PC-3 (cell line): ENCODE measurements at regions not wholly inside any gene's neighbourhood (a gene's known extent, or its start where the extent isn't known, plus 50 kb on each side); places are given as distances from the start of the nearest gene placed in this dataset.

Source experiments
- ATAC-seq: fragments of 200-7000 bp; cut with Tn5 transposase; 2 replicates; pipeline ENCODE4 v1.9.1; 2020; ENCODE audit warnings: mild to moderate bottlenecking, moderate library complexity
- BruUV-seq: library from RNA; stranded (reverse); fragments of 400-500 nt; replicated peaks from 2 replicates; lab custom pipeline; 2021; lab: Mats Ljungman, UMichigan
- CTCF ChIA-PET: fragments of 300-600 bp; sonication (Branson Sonifier 250); formaldehyde crosslinking; loops from one replicate; lab custom pipeline; 2022; ENCODE audit warnings: antibody characterized with exemption; lab: Charles Lee
- POLR2A ChIA-PET: fragments of 300-600 bp; sonication (Branson Sonifier 250); formaldehyde crosslinking; loops from one replicate; lab custom pipeline; 2022; ENCODE audit warnings: antibody characterized with exemption; ENCODE audit not compliant: unreplicated experiment; lab: Charles Lee
- DNase-seq: peaks from one replicate; pipeline ENCODE4 v3.0.0-alpha.2; 2015
- H2AFZ ChIP-seq: fragments of 300-600 bp; sonication (generic); 2 replicates; pipeline ENCODE4 v1.6.0; 2016; ENCODE audit warnings: antibody characterized with exemption, low read length
- H3F3A ChIP-seq: fragments of 300-600 bp; sonication (generic); one replicate; pipeline ENCODE4 v1.6.0; 2017; ENCODE audit warnings: antibody characterized with exemption, low read length, control low read depth, mild to moderate bottlenecking; ENCODE audit not compliant: unreplicated experiment
- H3K27ac ChIP-seq: fragments of 300-600 bp; sonication (generic); 2 replicates; pipeline ENCODE4 v1.5.1; 2016; ENCODE audit warnings: mild to moderate bottlenecking, low read length
- H3K27me3 ChIP-seq: fragments of 300-600 bp; sonication (generic); 2 replicates; pipeline ENCODE4 v1.6.1; 2016; ENCODE audit warnings: low read length, mixed read lengths
- H3K36me3 ChIP-seq: fragments of 300-600 bp; sonication (generic); 2 replicates; pipeline ENCODE4 v1.6.1; 2016; ENCODE audit warnings: low read depth, mixed run types, low read length, mixed read lengths
- H3K4me1 ChIP-seq: fragments of 300-600 bp; sonication (generic); 2 replicates; pipeline ENCODE4 v1.5.1; 2016; ENCODE audit warnings: low read length; ENCODE audit not compliant: insufficient read depth
- H3K4me2 ChIP-seq: fragments of 300-600 bp; sonication (generic); 2 replicates; pipeline ENCODE4 v1.6.0; 2016; ENCODE audit warnings: low read length
- H3K4me3 ChIP-seq: fragments of 300-600 bp; sonication (generic); 2 replicates; pipeline ENCODE4 v1.5.1; 2016; ENCODE audit warnings: mild to moderate bottlenecking, low read length, mixed read lengths
- H3K79me2 ChIP-seq: fragments of 300-600 bp; sonication (generic); 2 replicates; pipeline ENCODE4 v1.6.1; 2017; ENCODE audit warnings: low read length, mixed read lengths
- H3K9ac ChIP-seq: fragments of 300-600 bp; sonication (generic); 2 replicates; pipeline ENCODE4 v1.6.0; 2016; ENCODE audit warnings: mild to moderate bottlenecking, low read length
- H3K9me2 ChIP-seq: fragments of 300-600 bp; sonication (generic); replicated peaks from 2 replicates; pipeline ENCODE4 v1.6.1; 2016; ENCODE audit warnings: mixed run types, low read length, mixed read lengths
- H3K9me3 ChIP-seq: fragments of 300-600 bp; sonication (generic); 2 replicates; pipeline ENCODE4 v1.6.1; 2016; ENCODE audit warnings: low read length, mixed read lengths
- H4K20me1 ChIP-seq: fragments of 300-600 bp; sonication (generic); 2 replicates; pipeline ENCODE4 v1.6.1; 2016; ENCODE audit warnings: low read length, mixed read lengths
- EZH2 ChIP-seq: fragments of 300-600 bp; sonication (generic); IDR thresholded peaks from one replicate; pipeline ENCODE4 v1.6.1; 2017; ENCODE audit warnings: antibody characterized with exemption, mild to moderate bottlenecking, low read length; ENCODE audit not compliant: unreplicated experiment
- EZH2phosphoT487 ChIP-seq: fragments of 300-600 bp; sonication (generic); IDR thresholded peaks from 2 replicates; pipeline ENCODE4 v1.6.1; 2018; ENCODE audit warnings: mild to moderate bottlenecking, antibody characterized with exemption, low read length, borderline replicate concordance
- intact Hi-C: fragments of 100-400 bp; cut with micrococcal nuclease; formaldehyde crosslinking; loops from 2 replicates; pipeline ENCODE4 v1.9.0; 2023
- TF ChIP-seq, protein P1 (sequence below): fragments of 300-600 bp; sonication (generic); conservative IDR thresholded peaks from 2 replicates; pipeline ENCODE4 v1.5.1; 2017; ENCODE audit warnings: antibody characterized with exemption, low read depth, mild to moderate bottlenecking, low read length

DNA sequence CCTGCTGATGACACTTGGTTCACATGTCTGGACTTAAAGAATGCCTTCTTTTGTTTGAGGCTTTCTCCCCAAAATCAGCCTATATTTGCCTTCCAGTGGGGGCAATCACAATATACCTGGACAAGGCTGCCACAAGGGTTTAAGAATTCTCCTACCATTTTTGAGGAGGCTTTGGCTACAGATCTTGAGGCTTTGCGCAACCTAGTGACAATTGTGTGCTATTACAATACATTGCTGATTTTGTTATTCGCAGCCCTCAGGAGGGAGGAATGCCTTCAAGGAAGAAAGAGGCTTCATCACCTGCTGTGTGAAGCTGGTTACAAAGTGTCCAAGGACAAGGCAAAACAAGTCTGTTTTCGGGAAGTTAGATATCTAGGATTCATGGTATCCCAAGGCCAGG lies 50.8 kb upstream of the OR4C15 start:
- Histone ChIP-seq H3F3A (no peaks in the 10 kb centered on the region), H3K27ac (no peak overlapping the region), H3K4me2 (no peak overlapping the region), H3K9me2 (no peaks in the 10 kb centered on the region), H2AFZ (no peak overlapping the region), H4K20me1 (no peaks in the 10 kb centered on the region), H3K9me3 (no peaks in the 10 kb centered on the region), H3K27me3 (no peaks in the 10 kb centered on the region), H3K4me3 (no peak overlapping the region), H3K36me3 (no peaks in the 10 kb centered on the region), H3K79me2 (no peaks in the 10 kb centered on the region), H3K4me1 (no peaks in the 10 kb centered on the region), H3K9ac (no peak overlapping the region)
- BruUV-seq = no TSS peak
- ChIA-PET POLR2A (no interaction called here), CTCF (no interaction called here)
- DNase-seq (peak; percentile 15), ATAC-seq (no peak)
- intact Hi-C loops = no loop called here
- TF ChIP-seq EZH2phosphoT487 (no peak), EZH2 (no peak)
- TF ChIP-seq, protein P1, sequence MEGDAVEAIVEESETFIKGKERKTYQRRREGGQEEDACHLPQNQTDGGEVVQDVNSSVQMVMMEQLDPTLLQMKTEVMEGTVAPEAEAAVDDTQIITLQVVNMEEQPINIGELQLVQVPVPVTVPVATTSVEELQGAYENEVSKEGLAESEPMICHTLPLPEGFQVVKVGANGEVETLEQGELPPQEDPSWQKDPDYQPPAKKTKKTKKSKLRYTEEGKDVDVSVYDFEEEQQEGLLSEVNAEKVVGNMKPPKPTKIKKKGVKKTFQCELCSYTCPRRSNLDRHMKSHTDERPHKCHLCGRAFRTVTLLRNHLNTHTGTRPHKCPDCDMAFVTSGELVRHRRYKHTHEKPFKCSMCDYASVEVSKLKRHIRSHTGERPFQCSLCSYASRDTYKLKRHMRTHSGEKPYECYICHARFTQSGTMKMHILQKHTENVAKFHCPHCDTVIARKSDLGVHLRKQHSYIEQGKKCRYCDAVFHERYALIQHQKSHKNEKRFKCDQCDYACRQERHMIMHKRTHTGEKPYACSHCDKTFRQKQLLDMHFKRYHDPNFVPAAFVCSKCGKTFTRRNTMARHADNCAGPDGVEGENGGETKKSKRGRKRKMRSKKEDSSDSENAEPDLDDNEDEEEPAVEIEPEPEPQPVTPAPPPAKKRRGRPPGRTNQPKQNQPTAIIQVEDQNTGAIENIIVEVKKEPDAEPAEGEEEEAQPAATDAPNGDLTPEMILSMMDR = peak; percentile 49; the same call in 1 of the 2 replicates
